Activated naive CD4-positive, alpha-beta T cell (primary cell): ENCODE measurements at regions not wholly inside any gene's neighbourhood (a gene's known extent, or its start where the extent isn't known, plus 50 kb on each side); places are given as distances from the start of the nearest gene placed in this dataset.

Experiments
- DNase-seq, 4 experiments: peaks; one replicate each; lab custom pipeline; 2025; lab: John Stamatoyannopoulos, UW

- no peak for DNase-seq
Measured at GRCh38 chr18:73315381-73315780, 447.6 kb upstream of the NETO1 start.

- no peak for DNase-seq
Measured at GRCh38 chr18:73313476-73313875, 445.7 kb upstream of the NETO1 start.

DNA sequence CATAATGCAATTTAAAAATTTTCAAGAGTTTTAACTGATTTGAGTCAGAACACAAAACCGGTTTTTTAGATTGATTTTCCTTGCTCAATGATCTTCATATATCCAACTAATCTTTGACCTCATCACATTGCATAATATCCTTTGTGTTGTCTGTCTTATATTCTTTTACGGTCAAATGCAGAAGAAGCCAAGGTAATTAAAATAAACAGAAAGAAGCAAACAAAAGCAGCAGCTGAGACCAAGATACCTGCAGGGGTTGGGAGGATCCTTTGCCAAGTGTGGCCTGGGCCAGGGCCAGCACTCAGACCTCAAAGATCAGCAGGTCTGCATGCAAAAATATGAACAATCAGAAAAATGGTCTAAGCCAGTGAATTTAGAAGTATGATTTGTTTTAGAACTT is 428.9 kb upstream of the NETO1 start:
- no peak for DNase-seq

DNA sequence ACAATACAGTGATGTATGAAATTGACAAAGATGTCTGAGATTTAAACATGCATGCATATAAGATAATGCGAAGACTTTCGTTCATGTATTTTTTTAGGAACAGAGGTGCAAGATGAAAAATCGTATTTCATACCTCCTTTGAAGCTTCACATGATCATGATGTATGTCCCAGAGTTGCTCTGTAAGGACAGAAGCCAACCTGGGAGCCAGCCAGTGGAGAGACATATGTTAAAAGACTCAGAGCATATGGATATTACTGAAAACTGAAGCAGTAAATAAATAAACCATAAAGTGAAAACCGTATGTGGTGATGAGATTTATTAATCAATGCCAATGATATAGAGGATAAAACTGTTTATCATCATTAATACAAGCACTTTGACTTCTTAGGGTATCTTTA is 424.4 kb upstream of the NETO1 start:
- no peak for DNase-seq

DNA sequence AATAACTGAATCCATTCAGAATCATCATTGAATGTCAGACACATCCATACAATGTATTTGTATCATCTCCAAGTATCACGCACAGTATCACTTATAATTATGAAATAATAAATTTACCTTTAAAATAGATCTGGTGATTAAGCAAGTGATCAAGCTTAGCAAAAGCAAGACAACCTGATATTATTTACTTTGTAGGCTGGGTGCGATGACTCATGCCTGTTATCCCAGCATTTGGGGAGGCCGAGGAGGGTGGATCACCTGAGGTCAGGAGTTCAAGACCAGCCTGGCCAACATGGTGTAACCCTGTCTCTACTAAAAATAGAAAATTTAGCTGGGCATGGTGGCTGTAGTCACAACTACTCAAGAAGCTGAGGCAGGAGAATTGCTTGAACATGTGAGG is 421.0 kb upstream of the NETO1 start:
- DNase-seq: no peak

GRCh38 chr18:73286584-73286983 is 418.8 kb upstream of the NETO1 start:
- DNase-seq: no peak

DNA sequence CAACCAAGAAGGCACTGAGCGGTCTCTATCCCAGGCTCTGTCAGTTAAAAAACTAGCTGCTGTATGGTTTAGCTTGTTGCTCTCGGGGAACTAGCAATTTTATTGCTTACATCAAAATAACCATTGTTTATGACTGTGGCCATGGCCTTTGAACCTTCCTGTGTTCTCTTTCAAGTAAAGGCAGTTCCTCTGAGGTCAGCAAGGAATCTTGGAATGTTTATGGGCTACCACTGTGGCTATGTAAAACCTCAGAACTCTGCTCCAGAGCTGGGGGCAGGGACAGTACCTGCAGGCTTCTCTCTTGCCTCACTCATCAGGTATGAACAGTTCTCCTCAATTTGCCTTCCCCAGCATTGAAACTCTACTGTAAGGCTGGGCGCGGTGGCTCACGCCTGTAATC is 416.0 kb upstream of the NETO1 start:
- no peak for DNase-seq

DNA sequence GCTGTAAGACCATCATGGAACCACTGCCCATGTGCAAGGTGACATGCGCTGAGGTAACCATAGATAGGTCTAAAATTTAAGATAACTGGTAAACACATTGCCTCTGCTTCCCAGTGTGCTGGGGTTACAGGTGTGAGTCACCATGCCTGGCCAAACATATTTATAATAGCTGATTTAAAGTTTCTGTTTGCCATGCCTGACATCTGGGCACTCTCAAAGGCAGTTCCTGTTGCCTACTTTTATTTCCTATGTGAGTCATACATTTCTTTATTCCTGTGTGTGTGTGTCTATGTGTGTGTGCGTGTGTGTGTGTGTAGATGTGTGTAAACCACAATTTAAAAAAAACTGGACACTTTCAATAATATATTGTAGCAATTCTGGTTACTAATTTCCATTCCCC is 415.2 kb upstream of the NETO1 start:
- no peak for DNase-seq

- no peak for DNase-seq
Measured at GRCh38 chr18:73279498-73279897, 411.7 kb upstream of the NETO1 start.

DNA sequence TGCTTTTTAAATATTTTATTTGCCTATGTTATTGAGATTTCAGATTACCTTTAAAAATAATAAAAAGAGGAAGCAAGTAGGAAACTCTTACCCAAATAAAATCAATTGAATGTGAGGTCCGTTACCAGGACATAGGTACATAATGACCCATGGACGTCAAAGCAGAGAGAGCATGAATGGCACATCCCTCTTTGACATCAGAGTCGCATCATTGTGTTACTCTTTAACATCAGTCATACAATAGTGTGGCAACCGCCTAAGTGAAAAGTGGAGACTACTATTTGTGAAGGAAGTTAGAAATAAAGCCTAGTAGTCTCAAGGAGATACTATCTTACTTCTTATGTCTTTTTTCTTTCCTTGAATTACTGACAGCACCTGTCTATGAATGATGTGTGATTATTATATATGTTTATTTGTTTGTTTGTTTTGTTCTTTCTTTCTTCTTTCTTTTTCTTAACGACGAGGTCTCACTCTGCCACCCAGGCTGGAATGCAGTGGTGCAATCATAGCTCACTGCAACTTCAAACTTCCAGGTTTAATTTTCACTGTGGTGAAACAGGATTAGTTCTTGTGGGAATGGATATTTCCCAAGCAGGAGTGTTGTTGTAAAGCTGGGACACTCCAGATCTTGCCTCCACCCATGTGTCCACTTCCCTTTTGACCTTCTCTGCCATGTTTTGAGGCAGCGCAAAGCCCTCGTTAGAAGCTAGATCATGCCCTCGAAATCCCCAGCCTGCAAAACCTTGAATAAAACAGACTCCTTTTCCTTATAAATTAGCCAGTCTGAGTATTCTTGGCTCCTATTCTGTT is 407.2 kb upstream of the NETO1 start:
- no peak for DNase-seq

DNA sequence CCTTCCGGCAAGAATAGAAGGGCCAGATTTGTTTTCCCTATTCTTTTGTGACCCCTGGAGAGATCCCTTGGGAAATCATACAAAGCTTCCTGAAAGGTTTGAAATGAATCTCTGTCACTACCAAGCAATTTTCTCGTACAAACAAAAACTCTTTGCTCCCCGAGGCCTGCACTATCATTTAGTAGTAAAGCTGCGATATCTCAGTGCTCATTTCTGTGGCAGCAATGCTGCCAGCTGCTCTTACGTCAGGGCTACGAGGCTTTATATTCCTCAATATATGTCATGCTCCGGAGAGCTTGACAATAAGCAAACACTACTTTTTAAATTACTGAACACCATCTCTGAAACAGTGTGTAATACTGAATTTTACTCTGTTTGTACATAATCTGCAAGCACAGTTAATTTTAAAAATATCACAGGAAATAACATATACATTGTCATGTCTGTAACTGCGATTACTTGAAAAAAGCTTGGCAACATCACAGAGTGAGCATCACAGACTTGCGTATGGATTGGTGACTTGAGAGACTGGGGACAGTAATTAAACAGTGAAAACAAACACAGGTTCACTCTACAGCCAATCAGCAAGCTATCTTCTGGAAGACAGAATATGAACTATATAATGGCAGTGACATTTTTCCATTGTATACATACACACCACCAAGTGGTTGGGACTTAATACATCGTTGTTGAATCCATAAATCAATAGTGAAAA is 403.3 kb upstream of the NETO1 start:
- DNase-seq: no peak

DNA sequence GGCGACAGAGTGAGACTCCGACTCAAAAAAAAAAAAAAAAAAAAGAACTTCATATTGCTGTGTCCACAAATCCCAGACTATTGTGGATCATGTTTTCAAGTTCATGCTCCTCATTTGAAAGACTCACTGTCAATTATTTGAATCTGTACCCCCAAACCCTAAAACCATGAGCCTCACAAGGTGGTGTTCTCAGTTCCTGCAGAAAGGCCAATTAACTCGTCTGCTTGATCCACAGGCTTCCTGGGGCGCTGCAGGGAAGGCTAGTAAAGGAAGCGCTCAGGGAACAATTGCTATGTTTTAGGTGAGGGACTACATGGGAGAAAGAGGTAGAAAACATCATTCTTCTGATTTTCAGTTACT is 396.8 kb upstream of the NETO1 start:
- no peak for DNase-seq

DNA sequence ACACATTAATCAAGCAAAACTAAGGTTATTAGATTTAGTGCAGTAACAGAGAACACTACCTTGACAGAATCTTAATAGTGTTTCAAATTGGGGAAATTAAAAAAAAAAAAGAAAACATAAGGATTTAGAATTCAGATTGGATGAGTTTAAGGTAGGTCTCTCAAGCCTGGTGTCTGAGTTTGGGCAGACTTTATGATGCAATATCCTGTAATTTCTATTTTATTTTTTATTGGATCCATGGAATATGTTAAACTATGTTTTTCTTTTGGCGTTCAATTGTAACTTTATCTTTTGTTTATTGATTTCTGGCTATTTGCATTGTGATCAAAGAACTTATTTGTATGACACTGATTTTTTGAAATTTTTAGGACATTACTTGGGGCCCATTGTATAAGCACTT is 394.1 kb upstream of the NETO1 start:
- no peak for DNase-seq

DNA sequence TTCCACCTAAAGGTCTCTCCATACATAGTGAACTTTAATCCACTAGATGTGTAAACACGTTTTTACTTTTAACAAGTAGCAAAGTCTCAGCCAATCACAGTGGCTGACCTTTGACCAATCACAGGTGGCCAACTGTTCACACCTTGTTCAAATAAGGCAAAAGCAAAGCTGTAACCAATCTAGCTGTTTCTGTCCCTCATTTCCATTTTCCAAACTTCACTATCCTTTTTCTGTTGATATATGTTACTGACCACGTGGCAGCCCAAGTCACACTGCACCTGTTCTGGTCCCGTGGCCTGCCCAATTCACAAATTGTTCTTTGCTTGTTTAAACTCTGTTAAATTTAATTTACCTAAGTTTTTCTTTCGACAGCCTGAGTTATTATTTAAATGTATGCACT is 393.5 kb upstream of the NETO1 start:
- no peak for DNase-seq

GRCh38 chr18:73258375-73259087 is 390.7 kb upstream of the NETO1 start:
- no peak for DNase-seq

GRCh38 chr18:73254564-73254963 is 386.8 kb upstream of the NETO1 start:
- DNase-seq: no peak

DNA sequence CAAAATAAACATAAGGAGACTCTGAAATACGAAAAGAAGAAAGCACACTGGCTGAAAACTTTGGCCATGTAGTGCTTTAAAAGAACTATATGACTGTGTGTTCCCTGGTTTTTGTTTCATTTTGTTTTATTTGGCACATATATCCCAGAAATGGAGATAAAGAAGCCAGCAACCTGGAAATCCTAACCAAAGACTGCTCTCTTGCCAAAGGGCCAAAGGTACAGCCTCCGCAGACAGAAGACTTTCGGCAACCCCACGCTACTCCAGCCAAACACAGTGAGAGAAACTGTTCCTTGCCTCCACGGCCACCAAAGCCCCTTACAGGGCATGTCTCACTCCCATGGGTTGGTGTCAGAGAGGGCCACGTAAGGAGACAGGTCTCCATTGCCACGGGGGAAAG is 381.2 kb upstream of the NETO1 start:
- DNase-seq: no peak

GRCh38 chr18:73246763-73247162 is 379.0 kb upstream of the NETO1 start:
- no peak for DNase-seq

DNA sequence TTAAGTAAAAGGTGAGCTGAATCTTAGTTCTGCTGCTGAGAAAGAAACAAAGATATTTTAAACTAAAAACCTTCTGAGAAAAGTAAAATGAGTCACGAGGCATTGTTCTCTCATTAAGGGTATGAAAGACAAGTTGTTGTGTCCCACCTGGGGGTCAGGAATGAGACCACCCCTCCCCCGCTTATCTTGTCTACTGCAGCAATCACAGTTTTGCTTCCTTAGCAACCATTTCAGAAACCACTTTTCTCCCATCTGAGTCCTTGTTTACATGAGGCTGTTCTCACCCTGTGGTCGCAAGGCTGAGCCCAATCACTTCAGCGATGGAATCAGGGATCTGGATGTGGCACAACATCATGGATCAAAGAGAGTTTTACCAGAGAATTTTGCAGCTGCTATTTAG is 377.6 kb upstream of the NETO1 start:
- no peak for DNase-seq

GRCh38 chr18:73244401-73244800 is 376.6 kb upstream of the NETO1 start:
- no peak for DNase-seq

- DNase-seq: no peak
Measured at GRCh38 chr18:73240899-73241298, 373.1 kb upstream of the NETO1 start.

- no peak for DNase-seq
Measured at GRCh38 chr18:73235921-73236320, 368.1 kb upstream of the NETO1 start.

DNA sequence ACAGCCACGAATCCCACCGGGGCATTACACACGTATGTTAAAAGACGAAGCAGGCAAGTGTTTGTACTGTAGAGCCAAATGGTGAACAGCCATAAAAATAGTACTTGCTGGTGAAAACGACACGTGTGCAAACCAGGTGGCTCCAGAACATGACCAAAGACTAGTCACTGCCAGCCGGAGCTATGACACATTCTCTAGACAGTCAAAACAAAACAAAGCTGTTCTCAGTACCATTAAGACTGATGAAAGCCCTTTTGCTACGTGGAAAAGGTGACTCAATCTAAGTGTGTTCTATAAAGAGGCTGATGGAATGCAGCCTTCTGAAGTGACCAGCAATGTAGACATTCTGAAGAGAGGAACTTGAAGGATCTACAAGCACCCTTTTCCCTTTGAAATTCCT is 367.7 kb upstream of the NETO1 start:
- DNase-seq: no peak
